MG63 (cell line): ENCODE measurements at regions not wholly inside any gene's neighbourhood (a gene's known extent, or its start where the extent isn't known, plus 50 kb on each side); places are given as distances from the start of the nearest gene placed in this dataset.

Source experiments
- DNase-seq: peaks from one replicate; pipeline ENCODE4 v3.0.0-alpha.2; 2020
- H3K27me3 ChIP-seq: fragments of 250-450 bp; sonication (Bioruptor Pico); 2 replicates; pipeline ENCODE4 v1.5.1; 2020; ENCODE audit warnings: mild to moderate bottlenecking, moderate library complexity
- H3K36me3 ChIP-seq: fragments of 250-450 bp; sonication (Bioruptor Pico); 2 replicates; pipeline ENCODE4 v1.5.1; 2020; ENCODE audit warnings: mild to moderate bottlenecking, moderate library complexity
- H3K4me3 ChIP-seq: fragments of 250-450 bp; sonication (Bioruptor Pico); 2 replicates; pipeline ENCODE4 v1.5.1; 2020; ENCODE audit warnings: mild to moderate bottlenecking, moderate library complexity
- H3K9me3 ChIP-seq: fragments of 250-450 bp; sonication (Bioruptor Pico); 2 replicates; pipeline ENCODE4 v1.5.1; 2020; ENCODE audit warnings: mild to moderate bottlenecking, moderate library complexity

DNA sequence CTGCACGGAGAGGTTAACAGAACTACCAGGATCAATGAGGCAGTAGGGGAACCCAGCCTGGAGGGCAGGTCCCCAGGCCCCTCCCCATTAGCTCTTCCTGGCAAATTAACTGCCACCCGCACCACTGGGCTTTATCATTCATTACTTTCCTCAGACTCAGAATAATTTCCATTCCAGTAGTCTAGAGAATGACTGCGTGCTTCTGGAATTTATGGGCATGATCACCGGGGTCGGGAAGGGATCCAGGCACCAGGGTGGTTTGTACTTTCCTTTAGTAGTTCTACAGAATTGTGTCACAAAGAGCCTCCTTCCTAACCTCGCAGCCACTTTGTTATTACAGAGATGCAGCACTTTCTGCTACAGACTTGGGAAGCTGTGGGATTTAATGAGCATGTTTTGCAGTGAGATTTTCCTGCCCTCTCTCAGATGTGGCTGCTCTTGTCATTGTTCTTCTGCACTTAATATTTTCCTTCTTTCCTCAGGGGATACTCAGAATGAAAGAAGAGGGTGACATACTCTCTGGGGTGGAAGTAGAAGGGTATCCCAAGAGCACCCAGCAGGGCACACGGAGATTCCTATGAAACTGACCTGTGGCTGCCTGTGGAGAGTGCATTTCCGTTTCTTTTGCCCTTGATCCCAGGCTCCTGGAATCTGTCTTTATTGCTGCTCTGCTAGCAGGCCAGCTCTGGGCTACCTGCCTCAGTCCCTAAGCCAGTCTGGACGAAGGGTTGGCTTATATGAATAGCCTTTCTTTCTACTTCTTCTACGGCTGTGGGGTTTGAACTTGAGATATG is 285.0 kb upstream of the SLC10A2 start:
- H3K9me3 ChIP-seq, result no peaks in the 10 kb centered on the region
- H3K27me3 ChIP-seq, result no peaks in the 10 kb centered on the region
- H3K36me3 ChIP-seq, result no peaks in the 10 kb centered on the region
- peak; percentile 67 for DNase-seq
- no peak overlapping the region for H3K4me3 ChIP-seq

DNA sequence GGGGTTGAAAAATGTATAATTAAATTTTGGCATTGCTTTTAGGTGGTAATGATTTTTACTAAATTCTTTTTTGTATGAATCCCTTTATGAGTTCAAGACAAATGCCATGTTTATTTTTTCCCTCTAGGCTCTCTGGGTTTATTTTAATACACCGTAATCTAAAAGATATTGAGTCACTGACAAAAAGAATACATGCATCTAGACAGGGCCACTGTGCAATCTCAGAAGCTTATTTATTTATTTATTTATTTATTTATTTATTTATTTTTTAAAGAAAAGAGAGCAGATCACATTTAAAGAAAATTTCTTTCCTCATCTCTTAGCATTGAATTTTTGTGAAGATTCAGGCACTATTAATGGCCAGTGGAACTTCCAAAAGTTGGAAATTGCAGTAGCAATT is 283.9 kb upstream of the SLC10A2 start:
- Histone ChIP-seq H3K27me3 (no peaks in the 10 kb centered on the region), H3K36me3 (no peaks in the 10 kb centered on the region), H3K4me3 (no peak overlapping the region), H3K9me3 (no peaks in the 10 kb centered on the region)
- DNase-seq, result no peak

DNA sequence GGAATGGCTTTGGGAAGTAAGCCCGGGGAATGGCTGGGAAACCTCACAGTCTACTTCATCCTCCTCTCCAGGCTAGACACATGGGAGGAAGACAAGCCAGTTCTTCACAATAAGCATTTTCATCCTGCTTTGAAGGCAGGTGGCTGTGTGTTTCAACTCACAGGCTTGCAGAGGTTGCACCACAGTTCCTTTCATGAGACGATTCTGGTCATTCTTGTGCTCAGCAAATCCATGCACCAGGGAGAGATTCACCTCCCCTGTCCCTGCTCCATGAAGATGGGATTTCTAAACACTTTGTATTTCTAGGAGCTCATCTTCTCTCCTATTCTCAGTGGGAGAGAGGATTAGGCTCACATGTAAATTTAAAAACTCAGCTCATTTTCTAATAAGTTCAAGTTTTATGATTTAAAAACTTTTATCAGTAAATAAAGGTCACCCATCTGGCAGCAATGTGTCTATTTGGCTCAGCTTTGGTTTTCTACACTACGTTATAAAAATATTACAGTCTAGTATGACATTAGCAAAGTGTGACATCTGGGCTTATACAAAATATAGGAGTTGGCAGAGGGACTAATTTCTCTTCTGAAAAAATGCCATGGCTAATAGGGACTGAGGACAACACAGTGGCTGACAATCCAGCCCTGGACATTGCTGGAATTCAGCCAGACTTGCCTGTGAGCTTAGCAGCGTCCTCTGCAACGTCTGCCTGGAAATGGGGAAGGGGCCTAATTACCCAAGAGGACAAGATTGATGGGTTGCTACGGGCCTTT is 283.2 kb upstream of the SLC10A2 start:
- Histone ChIP-seq H3K4me3 (no peak overlapping the region), H3K9me3 (no peaks in the 10 kb centered on the region), H3K36me3 (no peaks in the 10 kb centered on the region), H3K27me3 (no peaks in the 10 kb centered on the region)
- no peak for DNase-seq

DNA sequence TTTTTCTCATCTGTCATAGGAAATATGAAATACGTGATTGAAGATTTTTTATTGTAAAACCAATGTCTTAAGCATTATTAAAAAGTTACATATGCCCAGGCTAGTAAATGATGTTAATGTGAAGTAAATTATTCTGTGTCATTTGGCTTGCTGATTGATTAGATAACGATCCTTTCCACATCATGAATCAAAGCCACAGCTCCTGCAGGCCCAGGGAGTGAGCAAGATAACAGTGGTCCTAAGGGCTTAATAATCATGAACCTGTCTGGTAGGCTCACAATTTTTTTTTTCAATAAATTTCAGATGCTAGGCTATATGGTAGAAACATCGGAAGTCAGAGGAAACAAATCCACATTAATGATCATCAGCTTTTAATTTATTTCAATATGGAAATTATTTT is 269.0 kb upstream of the SLC10A2 start:
- Histone ChIP-seq H3K4me3 (no peak overlapping the region), H3K9me3 (no peaks in the 10 kb centered on the region), H3K36me3 (no peaks in the 10 kb centered on the region), H3K27me3 (no peaks in the 10 kb centered on the region)
- DNase-seq, result no peak

DNA sequence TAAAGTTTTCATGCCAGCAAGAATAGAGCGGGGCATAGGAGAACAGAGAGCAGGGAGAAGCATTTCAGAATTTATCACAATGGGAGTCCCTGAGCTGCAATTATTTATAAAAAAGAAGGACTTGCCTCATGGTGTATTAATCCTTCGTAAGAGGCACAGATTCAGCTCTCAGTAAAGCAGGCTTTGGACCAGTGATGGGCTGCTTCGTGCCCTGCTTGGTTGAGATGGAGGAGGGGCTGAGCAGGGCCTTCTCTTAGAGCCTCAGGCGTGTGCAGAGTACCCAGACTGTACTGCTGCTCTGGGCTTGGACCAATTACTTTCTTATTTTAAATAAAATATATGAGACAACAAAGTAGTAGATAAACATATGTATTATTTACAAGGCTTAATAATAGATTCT is 265.7 kb upstream of the SLC10A2 start:
- Histone ChIP-seq H3K9me3 (no peaks in the 10 kb centered on the region), H3K36me3 (no peaks in the 10 kb centered on the region)
- DNase-seq, result no peak

DNA sequence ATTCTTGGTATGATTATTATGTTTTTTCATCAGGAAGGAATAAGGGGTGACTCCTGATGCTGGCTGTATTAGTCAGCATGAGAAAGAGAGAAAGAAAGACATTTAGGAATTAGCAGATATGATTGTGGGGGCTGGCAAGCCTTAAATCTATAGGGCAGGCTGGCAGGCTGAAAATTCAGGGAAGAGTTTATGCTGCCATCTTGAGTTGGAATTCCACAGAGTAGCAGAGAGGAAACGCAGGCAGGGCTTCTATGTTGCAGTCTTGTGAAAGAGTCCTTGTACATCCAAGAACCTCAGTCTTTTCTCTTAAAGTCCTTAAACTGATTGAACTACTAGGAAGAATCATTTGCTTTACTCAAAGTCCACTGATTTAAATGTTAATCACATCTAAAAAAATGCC is 262.7 kb upstream of the SLC10A2 start:
- Histone ChIP-seq H3K27me3 (no peaks in the 10 kb centered on the region), H3K36me3 (no peaks in the 10 kb centered on the region), H3K4me3 (no peak overlapping the region), H3K9me3 (no peaks in the 10 kb centered on the region)
- no peak for DNase-seq

More for the DNA sequence above, 265.7 kb upstream of the SLC10A2 start:
- no peak overlapping the region for H3K4me3 ChIP-seq
- no peaks in the 10 kb centered on the region for H3K27me3 ChIP-seq

DNA sequence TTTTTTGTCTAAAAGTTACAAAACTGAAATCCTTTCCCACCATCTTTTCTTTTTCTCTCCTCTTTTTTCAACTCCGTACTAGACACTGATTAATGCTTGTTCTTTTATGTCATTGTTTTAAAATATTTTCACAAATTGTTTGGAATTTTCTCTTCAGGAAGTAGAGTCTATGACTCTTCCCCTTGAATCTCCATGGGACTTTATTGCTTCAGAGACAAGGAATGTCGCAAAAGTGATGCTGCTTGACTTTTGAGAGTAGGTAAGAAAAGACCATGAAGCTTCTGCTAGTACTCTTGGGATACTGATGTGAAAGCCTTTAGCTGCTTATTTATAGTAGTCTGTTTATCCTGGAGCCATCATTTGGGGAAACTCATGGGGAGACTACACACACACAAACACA is 260.1 kb upstream of the SLC10A2 start:
- Histone ChIP-seq H3K9me3 (no peaks in the 10 kb centered on the region), H3K36me3 (no peaks in the 10 kb centered on the region), H3K27me3 (no peaks in the 10 kb centered on the region), H3K4me3 (no peak overlapping the region)
- DNase-seq, result no peak

DNA sequence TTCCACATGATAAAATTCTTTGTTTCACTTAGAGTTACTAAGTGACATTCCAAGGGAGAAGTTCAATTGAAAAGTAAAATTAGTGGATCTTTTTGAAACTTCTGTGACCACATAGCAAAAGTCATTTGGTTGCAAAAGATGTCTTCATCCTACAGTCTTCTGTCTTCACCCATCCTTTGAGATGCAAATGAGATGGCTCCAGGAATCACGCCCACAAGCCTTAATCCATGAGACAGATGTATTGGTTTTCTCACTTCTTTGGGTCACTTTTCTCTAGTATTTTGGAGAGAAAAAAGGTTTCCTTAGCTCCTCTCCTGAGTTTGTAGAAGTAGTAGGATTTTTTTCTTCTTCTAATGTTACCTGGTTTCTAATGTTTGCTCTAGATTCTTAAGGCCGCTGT is 259.5 kb upstream of the SLC10A2 start:
- no peak for DNase-seq
- Histone ChIP-seq H3K27me3 (no peaks in the 10 kb centered on the region), H3K36me3 (no peaks in the 10 kb centered on the region), H3K9me3 (no peaks in the 10 kb centered on the region), H3K4me3 (no peak overlapping the region)

DNA sequence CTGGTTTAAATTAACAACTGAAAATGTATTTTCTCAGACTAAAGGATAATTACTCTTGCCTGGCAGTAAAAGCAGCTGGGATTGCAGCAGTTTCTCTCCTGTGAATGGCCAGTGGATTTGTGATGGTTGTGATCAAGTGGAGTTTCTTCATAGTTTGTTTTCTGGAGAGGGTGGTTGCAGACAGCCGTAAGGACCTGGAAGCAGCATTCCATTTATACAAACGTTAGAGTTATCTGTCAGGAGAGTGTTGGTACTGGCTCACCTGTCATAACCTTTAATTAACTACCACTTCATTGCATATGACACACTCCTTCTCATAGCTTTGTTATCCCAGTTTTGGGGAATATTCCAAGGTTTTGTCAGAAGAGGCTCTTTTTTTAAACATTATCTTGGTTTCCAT is 258.4 kb upstream of the SLC10A2 start:
- H3K36me3 ChIP-seq, result no peaks in the 10 kb centered on the region
- H3K4me3 ChIP-seq, result no peak overlapping the region
- H3K9me3 ChIP-seq, result no peaks in the 10 kb centered on the region
- DNase-seq, result no peak
- H3K27me3 ChIP-seq, result no peaks in the 10 kb centered on the region

DNA sequence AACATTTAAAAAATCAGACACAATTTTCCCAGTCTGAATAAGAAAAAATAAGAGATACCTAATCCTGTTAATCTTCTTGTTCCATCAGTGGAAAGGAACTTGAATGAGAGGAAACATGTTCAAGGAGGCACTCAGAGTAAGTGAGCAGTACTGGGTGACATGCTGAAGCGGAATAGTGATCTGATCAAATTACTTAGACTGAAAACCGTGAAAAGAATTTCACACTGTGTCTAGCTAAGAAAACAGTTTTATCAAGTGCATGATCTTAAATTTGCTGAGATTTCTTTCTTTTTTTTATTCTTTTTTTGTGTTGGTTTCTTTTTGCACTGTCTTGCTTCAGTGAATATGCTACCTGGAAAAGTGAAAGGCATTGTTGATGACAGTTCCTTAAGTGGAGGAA is 249.5 kb upstream of the SLC10A2 start:
- Histone ChIP-seq H3K36me3 (no peaks in the 10 kb centered on the region), H3K9me3 (no peaks in the 10 kb centered on the region), H3K4me3 (no peak overlapping the region), H3K27me3 (no peaks in the 10 kb centered on the region)
- no peak for DNase-seq

DNA sequence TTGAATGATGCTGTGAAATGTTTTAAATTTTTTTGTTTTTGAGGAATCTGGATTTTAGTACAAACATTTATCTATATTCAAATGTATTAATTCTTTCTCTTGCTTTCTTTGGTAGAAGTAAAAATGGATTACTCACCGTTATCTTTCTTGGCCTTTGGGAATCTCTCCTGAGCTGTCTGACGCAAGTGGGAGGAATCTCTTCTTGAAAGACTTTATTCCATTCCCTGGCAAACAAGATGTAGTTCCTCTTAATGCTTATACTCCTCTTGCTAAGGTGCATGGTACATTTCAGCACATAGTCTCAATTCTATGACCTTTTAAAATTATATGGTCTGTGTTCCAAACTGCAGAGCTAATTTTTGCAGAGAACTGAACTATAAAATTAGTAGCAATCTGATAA is 246.2 kb upstream of the SLC10A2 start:
- no peaks in the 10 kb centered on the region for H3K36me3 ChIP-seq
- H3K27me3 ChIP-seq, result no peaks in the 10 kb centered on the region
- H3K4me3 ChIP-seq, result no peak overlapping the region
- H3K9me3 ChIP-seq, result no peaks in the 10 kb centered on the region
- DNase-seq, result no peak

DNA sequence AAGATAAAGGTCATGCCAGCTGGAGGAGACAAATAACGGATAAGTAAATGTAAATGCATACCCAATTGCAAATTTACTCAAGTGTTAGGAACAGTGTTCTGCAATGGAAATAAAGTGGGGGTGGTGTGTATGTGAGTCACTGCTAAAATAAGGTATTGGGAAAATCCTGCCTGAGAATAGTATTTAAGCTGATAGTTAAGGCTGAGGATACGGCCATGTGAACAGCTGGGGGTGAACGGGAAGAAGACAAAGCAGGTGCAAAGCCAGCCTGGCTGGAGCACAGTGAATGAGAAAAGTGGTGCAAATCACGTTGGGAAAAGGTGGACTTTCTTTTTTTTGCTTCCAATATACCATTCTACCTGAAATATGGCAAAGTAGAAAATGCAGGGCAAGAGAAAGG is 242.4 kb upstream of the SLC10A2 start:
- Histone ChIP-seq H3K9me3 (no peaks in the 10 kb centered on the region), H3K36me3 (no peaks in the 10 kb centered on the region), H3K4me3 (no peak overlapping the region), H3K27me3 (no peaks in the 10 kb centered on the region)
- no peak for DNase-seq

DNA sequence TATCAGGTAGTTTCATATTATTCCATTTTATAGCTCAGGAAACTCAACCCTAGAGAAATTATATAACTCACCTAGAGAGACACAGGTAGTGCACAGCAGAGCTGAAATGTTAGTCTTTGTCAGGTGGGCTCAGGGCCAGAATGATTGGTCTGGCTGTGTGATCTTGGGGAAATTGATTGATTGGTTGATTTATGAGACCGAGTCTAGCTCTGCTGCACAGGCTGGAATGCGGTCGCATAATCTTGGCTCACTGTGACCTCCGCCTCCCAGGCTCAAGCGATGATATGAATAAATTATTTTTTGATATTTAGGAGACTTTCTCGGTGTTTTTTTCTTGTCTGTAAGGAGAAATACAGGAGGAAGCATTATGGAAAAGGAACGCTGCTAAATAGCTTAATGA is 239.9 kb upstream of the SLC10A2 start:
- H3K27me3 ChIP-seq, result 0 out of 2 replicates have a peak, but pooled peaks cover 2% of the 10 kb centered on the region
- DNase-seq, result no peak

DNA sequence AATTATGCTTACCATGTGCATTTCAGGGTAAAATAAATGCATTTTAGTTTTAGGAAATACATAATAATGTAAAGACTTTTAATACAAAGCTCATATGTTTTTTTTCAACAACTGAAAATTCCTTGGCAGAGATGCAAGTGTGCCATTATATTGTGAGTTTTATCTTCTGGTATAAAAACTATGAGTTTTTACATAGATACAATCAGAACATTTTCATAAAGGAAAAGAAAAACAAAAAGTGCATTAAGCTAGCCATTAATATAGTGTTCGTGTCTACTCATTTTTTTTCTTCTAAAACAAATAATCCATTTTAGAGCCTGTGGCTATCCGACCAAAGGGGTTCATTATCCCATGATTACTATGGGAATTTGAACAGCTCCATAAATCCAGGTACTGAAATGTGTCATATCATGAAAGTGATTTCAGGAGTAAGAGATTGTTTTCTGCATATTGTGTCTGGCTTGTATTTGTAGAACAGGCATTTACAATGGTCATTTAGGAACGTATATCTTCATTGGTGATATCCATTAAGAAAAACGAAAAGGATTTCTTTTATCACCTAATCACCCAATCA is 236.9 kb upstream of the SLC10A2 start:
- Histone ChIP-seq H3K36me3 (no peaks in the 10 kb centered on the region), H3K27me3 (0 out of 2 replicates have a peak, but pooled peaks cover 2% of the 10 kb centered on the region), H3K9me3 (no peaks in the 10 kb centered on the region), H3K4me3 (no peak overlapping the region)
- no peak for DNase-seq

More for the DNA sequence above, 239.9 kb upstream of the SLC10A2 start:
- Histone ChIP-seq H3K36me3 (no peaks in the 10 kb centered on the region), H3K4me3 (no peak overlapping the region), H3K9me3 (no peaks in the 10 kb centered on the region)

DNA sequence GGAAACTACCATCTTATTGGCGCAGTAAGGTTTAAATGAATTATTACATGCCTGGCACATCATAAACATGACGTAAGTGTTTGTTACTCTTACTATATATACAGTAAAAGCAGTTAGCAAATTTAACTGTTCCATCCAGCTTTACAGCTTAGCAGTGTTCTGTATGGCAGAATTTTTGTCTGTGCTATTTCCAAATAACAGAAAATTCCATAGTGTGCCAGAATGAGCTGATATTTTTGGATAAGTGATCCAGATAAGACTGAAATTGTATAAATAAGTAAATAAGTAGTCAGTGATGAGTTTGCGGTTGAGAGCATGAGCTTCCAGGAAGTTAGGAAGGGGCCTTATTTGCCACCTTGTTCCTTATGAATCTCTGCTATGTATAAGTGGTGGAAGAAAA is 236.5 kb upstream of the SLC10A2 start:
- Histone ChIP-seq H3K9me3 (no peaks in the 10 kb centered on the region), H3K27me3 (0 out of 2 replicates have a peak, but pooled peaks cover 2% of the 10 kb centered on the region), H3K36me3 (no peaks in the 10 kb centered on the region), H3K4me3 (no peak overlapping the region)
- DNase-seq, result no peak

DNA sequence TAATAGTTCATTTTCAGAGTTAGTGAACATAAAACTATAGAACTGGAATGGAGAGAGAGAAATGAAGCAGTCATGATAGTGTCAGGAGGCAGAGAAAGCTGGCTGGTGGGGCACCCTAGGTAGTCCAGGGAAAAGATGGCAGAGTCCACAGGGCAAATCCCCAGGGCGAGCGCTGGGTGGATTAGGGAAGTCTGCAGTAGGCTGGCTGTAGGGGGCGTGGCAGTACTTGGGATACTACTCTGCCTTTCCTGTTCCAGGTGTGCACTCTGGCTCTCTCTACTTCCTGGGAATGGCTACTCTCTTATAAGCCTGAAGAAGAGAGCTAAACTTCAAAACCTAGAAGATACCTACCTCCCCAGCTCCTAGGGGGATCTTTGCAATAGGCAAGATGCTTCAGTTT is 232.9 kb upstream of the SLC10A2 start:
- H3K4me3 ChIP-seq, result no peak overlapping the region
- H3K9me3 ChIP-seq, result no peaks in the 10 kb centered on the region
- 0 out of 2 replicates have a peak, but pooled peaks cover 2% of the 10 kb centered on the region for H3K27me3 ChIP-seq
- no peak for DNase-seq
- H3K36me3 ChIP-seq, result no peaks in the 10 kb centered on the region

DNA sequence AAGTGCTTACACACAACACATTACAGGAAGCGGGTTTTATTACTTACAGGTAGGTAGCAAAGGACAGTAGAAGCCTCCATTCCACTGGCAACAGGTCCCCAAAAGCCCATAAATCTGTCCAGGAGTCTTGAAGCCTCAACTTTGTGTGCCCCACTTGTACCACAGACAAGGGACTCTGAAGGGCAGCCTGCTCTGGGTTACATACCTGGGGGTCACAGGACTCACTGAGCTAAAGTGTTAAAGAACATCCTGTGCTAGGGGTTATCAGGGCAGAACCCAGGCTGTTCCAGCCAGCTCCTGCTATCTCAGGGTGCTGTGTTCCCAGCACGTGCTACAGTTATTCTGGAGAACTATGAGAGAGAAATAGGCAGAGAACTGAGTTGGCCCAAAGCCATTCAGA is 230.9 kb upstream of the SLC10A2 start:
- no peaks in the 10 kb centered on the region for H3K9me3 ChIP-seq
- H3K36me3 ChIP-seq, result no peaks in the 10 kb centered on the region

More for the DNA sequence above, 230.9 kb upstream of the SLC10A2 start:
- no peak overlapping the region for H3K4me3 ChIP-seq
- no peak for DNase-seq
- H3K27me3 ChIP-seq, result no peaks in the 10 kb centered on the region
